H1 (cell line): ENCODE measurements at regions not wholly inside any gene's neighbourhood (a gene's known extent, or its start where the extent isn't known, plus 50 kb on each side); places are given as distances from the start of the nearest gene placed in this dataset.

Experiments
- CHD7 ChIP-seq: fragments of 300-600 bp; sonication (generic); IDR thresholded peaks from 2 replicates; pipeline ENCODE4 v1.7.1; 2012; ENCODE audit warnings: low read length, moderate library complexity, mild to moderate bottlenecking, inconsistent platforms; ENCODE audit not compliant: insufficient replicate concordance
- NANOG ChIP-seq: IDR thresholded peaks from 2 replicates; pipeline ENCODE4 v1.6.1; 2011; ENCODE audit warnings: low read length, low read depth, mild to moderate bottlenecking, inconsistent platforms; ENCODE audit not compliant: insufficient read depth, poor library complexity, severe bottlenecking
- SIN3A ChIP-seq, 2 experiments: IDR thresholded peaks in 1 of 2; conservative IDR thresholded peaks in 1 of 2; 2 replicates each; pipeline ENCODE4 v1.6.1; 2011 to 2012; ENCODE audit warnings: low read length in 2 of 2, improper control_type of control experiment in 1 of 2, low read depth in 1 of 2, mild to moderate bottlenecking in 1 of 2
- TCF12 ChIP-seq: IDR thresholded peaks from 2 replicates; pipeline ENCODE4 v1.6.1; 2011; ENCODE audit warnings: low read depth, mild to moderate bottlenecking, low read length

- TF ChIP-seq CHD7, result no peak
- no peak for TF ChIP-seq TCF12
- no peak for TF ChIP-seq NANOG
- TF ChIP-seq SIN3A (conservative IDR thresholded peaks at IDR 0.05 in 1 of 2, IDR thresholded peaks at IDR 0.05 in 1 of 2; ENCODE audit: low read depth in 1 of 2, low read length in 2 of 2), result no peak
Measured at GRCh38 chr1:233790121-233790520, 114.4 kb upstream of the SLC35F3 start (continued).
